HepG2 (cell line): ENCODE measurements at regions not wholly inside any gene's neighbourhood (a gene's known extent, or its start where the extent isn't known, plus 50 kb on each side); places are given as distances from the start of the nearest gene placed in this dataset.

Experiments
- ATAC-seq: fragments of 200-7000 bp; cut with Tn5 transposase; 3 replicates; pipeline ENCODE4 v1.9.1; 2020; ENCODE audit warnings: mild to moderate bottlenecking, moderate library complexity
- BruUV-seq: library from RNA; stranded (reverse); fragments of 400-500 nt; replicated peaks from 2 replicates; lab custom pipeline; 2021; lab: Mats Ljungman, UMichigan
- CTCF ChIA-PET: fragments of 300-600 bp; formaldehyde crosslinking; extraction: SDS; loops from one replicate; lab custom pipeline; 2021; ENCODE audit warnings: low total read pairs, inconsistent platforms, low intra/inter-chr PET ratio; lab: Yijun Ruan, JAX
- POLR2A ChIA-PET: fragments of 350-600 bp; sonication (Branson Sonifier 250); formaldehyde crosslinking; loops from one replicate; lab custom pipeline; 2020; ENCODE audit warnings: antibody characterized with exemption, inconsistent platforms; lab: Yijun Ruan, JAX
- DNase-seq: peaks from one replicate; pipeline ENCODE4 v3.0.0-alpha.2; 2015; ENCODE audit warnings: low spot score
- FAIRE-seq: peaks from 3 replicates; lab custom pipeline; 2011; peaks lifted over from hg19 to GRCh38; lab: Jason Lieb, UNC
- H2AFZ ChIP-seq: one replicate; pipeline ENCODE4 v1.6.1; 2011; ENCODE audit warnings: low read length, inconsistent platforms
- H3K27ac ChIP-seq: fragments of 300-600 bp; 3 replicates; pipeline ENCODE4 v1.8.0; 2011; ENCODE audit warnings: mixed run types, mild to moderate bottlenecking, mixed read lengths, low read length, inconsistent platforms; ENCODE audit not compliant: insufficient read depth; ENCODE audit errors: extremely low read length
- H3K27me3 ChIP-seq, 2 experiments: fragments of 200-600 bp in 1 of 2; 2 replicates in 1 of 2; 3 replicates in 1 of 2; pipeline versions ENCODE4 v1.6.0 to v1.8.0; 2011; ENCODE audit warnings: low read length in 2 of 2, mild to moderate bottlenecking in 2 of 2, moderate library complexity in 2 of 2, inconsistent platforms in 1 of 2; ENCODE audit not compliant: insufficient read depth in 2 of 2, control insufficient read depth in 1 of 2
- H3K36me3 ChIP-seq, 2 experiments: fragments of 200-600 bp in 1 of 2; replicated peaks in 1 of 2; 2 replicates in 1 of 2; 3 replicates in 1 of 2; pipeline versions ENCODE4 v1.5.1 to v1.8.0; 2011; ENCODE audit warnings: low read length in 2 of 2, inconsistent platforms in 1 of 2; ENCODE audit not compliant: insufficient read depth in 2 of 2, control insufficient read depth in 1 of 2
- H3K4me1 ChIP-seq: 2 replicates; pipeline ENCODE4 v1.5.1; 2012; ENCODE audit warnings: low read length, inconsistent platforms; ENCODE audit not compliant: insufficient read depth
- H3K4me2 ChIP-seq: 2 replicates; pipeline ENCODE4 v1.6.0; 2011; ENCODE audit warnings: low read depth, low read length, inconsistent platforms
- H3K4me3 ChIP-seq, 3 experiments: fragments of 200-600 bp in 1 of 3; sonication (generic), shearing (Covaris generic) in 1 of 3; replicated peaks in 1 of 3; 2 replicates each; pipeline ENCODE4 v1.5.1; 2011 to 2016; ENCODE audit warnings: low read length in 3 of 3, inconsistent platforms in 2 of 3, low read depth in 2 of 3, mild to moderate bottlenecking in 2 of 3, control low read depth in 1 of 3, mixed read lengths in 1 of 3; ENCODE audit not compliant: insufficient read depth in 1 of 3
- H3K79me2 ChIP-seq: one replicate; pipeline ENCODE4 v1.6.1; 2011; ENCODE audit warnings: low read length, inconsistent platforms; ENCODE audit not compliant: insufficient read depth
- H3K9ac ChIP-seq: 2 replicates; pipeline ENCODE4 v1.6.0; 2011; ENCODE audit warnings: mild to moderate bottlenecking, low read depth, low read length, inconsistent platforms; ENCODE audit not compliant: insufficient read depth
- H3K9me3 ChIP-seq: 2 replicates; pipeline ENCODE4 v1.5.1; 2012; ENCODE audit warnings: mild to moderate bottlenecking, low read length
- H4K20me1 ChIP-seq: 2 replicates; pipeline ENCODE4 v1.6.0; 2011; ENCODE audit warnings: inconsistent platforms, mild to moderate bottlenecking, low read length, moderate library complexity; ENCODE audit not compliant: insufficient read depth
- ASH2L ChIP-seq: fragments of 300-600, 200-600 bp; sonication (generic); IDR thresholded peaks from 2 replicates; pipeline ENCODE4 v1.7.0; 2017; ENCODE audit warnings: low read depth, mild to moderate bottlenecking, moderate library complexity, mixed read lengths, low read length; ENCODE audit not compliant: insufficient read length
- CHD4 ChIP-seq: fragments of 200-600 bp; sonication (generic); IDR thresholded peaks from 2 replicates; pipeline ENCODE4 v1.7.0; 2017; ENCODE audit warnings: mild to moderate bottlenecking, low read length, borderline replicate concordance
- KDM3A ChIP-seq: IDR thresholded peaks from 2 replicates; pipeline ENCODE4 v1.6.1; 2018; ENCODE audit warnings: low read depth, missing compliant biosample characterization
- KLF6 ChIP-seq: IDR thresholded peaks from 2 replicates; pipeline ENCODE4 v1.8.0; 2016; ENCODE audit warnings: missing biosample characterization, missing genetic modification reagents
- NBN ChIP-seq: fragments of 450-650 bp; conservative IDR thresholded peaks from 2 replicates; pipeline ENCODE4 v1.6.1; 2017
- PHF20 ChIP-seq: sonication (generic); formaldehyde crosslinking; IDR thresholded peaks from 2 replicates; pipeline ENCODE4 v1.5.0; 2020; ENCODE audit warnings: mild to moderate bottlenecking, missing genetic modification reagents
- PLRG1 ChIP-seq: fragments of 450-650 bp; conservative IDR thresholded peaks from 2 replicates; pipeline ENCODE4 v1.6.1; 2016
- RAD51 ChIP-seq: fragments of 450-650 bp; IDR thresholded peaks from 2 replicates; pipeline ENCODE4 v1.6.1; 2016; ENCODE audit warnings: borderline replicate concordance
- SIN3A ChIP-seq: IDR thresholded peaks from 2 replicates; pipeline ENCODE4 v1.6.1; 2011; ENCODE audit warnings: low read depth, mild to moderate bottlenecking, control low read depth, low read length, borderline replicate concordance
- SOX5 ChIP-seq: IDR thresholded peaks from 2 replicates; pipeline ENCODE4 v1.6.1; 2016; ENCODE audit warnings: borderline replicate concordance
- SOX6 ChIP-seq, 2 experiments: fragments of 450-650 bp in 1 of 2; sonication (generic) in 1 of 2; formaldehyde crosslinking in 1 of 2; IDR thresholded peaks; 2 replicates each; pipeline versions ENCODE4 v1.4.0 to v1.6.1; 2017 to 2020; ENCODE audit warnings: antibody characterized with exemption in 1 of 2, mild to moderate bottlenecking in 1 of 2, missing genetic modification reagents in 1 of 2
- STAT5B ChIP-seq: sonication (generic); formaldehyde crosslinking; IDR thresholded peaks from 2 replicates; pipeline ENCODE4 v1.4.0; 2020; ENCODE audit warnings: missing genetic modification reagents
- ZBTB10 ChIP-seq: sonication (generic); formaldehyde crosslinking; IDR thresholded peaks from 2 replicates; pipeline ENCODE4 v1.4.0; 2020; ENCODE audit warnings: missing genetic modification reagents, borderline replicate concordance
- ZBTB7A ChIP-seq: sonication (generic); formaldehyde crosslinking; IDR thresholded peaks from 2 replicates; pipeline ENCODE4 v1.8.0; 2022; ENCODE audit warnings: mild to moderate bottlenecking, missing genetic modification reagents
- ZKSCAN1 ChIP-seq: fragments of 150-350 bp; IDR thresholded peaks from 2 replicates; pipeline ENCODE4 v1.6.1; 2014; ENCODE audit warnings: low read length
- ZNF777 ChIP-seq: sonication (generic); formaldehyde crosslinking; IDR thresholded peaks from 2 replicates; pipeline ENCODE4 v1.4.0; 2020; ENCODE audit warnings: missing genetic modification reagents
- ZSCAN31 ChIP-seq: sonication (generic); formaldehyde crosslinking; IDR thresholded peaks from 2 replicates; pipeline ENCODE4 v1.5.0; 2020; ENCODE audit warnings: low read depth, mild to moderate bottlenecking, missing genetic modification reagents
- WGBS: methylation state at CpG from one replicate; pipeline ENCODE4 v1.1.6; 2017; ENCODE audit warnings: low lambda C conversion rate; 5-methylcytosine and 5-hydroxymethylcytosine counted together
- in situ Hi-C: cut with HindIII; loops from 2 replicates; pipeline ENCODE4 v1.10.0; 2017; ENCODE audit warnings: low pct_unique_long_range_greater_than_20kb; ENCODE audit not compliant: extremely low pct_ligation_motif_present
- intact Hi-C: fragments of 100-400 bp; cut with micrococcal nuclease; formaldehyde crosslinking; loops from one replicate; pipeline ENCODE4 v1.10.0; 2022; ENCODE audit not compliant: unreplicated experiment

GRCh38 chr4:79257953-79258613, 67.8 kb downstream of the NAA11 start:
- BruUV-seq: no TSS peak
- ChIA-PET POLR2A (no interaction called here), CTCF (no interaction called here)
- Histone ChIP-seq H3K4me2 (no peak overlapping the region), H3K9me3 (no peaks in the 10 kb centered on the region), H3K4me3 (no peak overlapping the region), H3K4me1 (no peaks in the 10 kb centered on the region), H3K36me3 (no peaks in the 10 kb centered on the region), H3K27ac (no peak overlapping the region), H4K20me1 (no peaks in the 10 kb centered on the region), H3K79me2 (no peaks in the 10 kb centered on the region), H3K9ac (no peak overlapping the region), H2AFZ (no peak overlapping the region), H3K27me3 (no peaks in the 10 kb centered on the region; a peak in 1 of 5 replicates)
- no peak for FAIRE-seq
- intact Hi-C loops: no loop called here
- no peak for DNase-seq
- WGBS: 0% methylated on average over 1 of the region's 5 CpGs
- in situ Hi-C loops: no loop called here
- no peak for TF ChIP-seq CHD4
- no peak for ATAC-seq

GRCh38 chr4:79255793-79256192, 70.1 kb downstream of the NAA11 start:
- Histone ChIP-seq H3K36me3 (no peaks in the 10 kb centered on the region), H3K27me3 (no peaks in the 10 kb centered on the region; a peak in 1 of 5 replicates), H4K20me1 (no peaks in the 10 kb centered on the region), H3K9me3 (no peaks in the 10 kb centered on the region), H2AFZ (no peak overlapping the region), H3K9ac (no peak overlapping the region), H3K4me1 (no peaks in the 10 kb centered on the region)
- BruUV-seq: no TSS peak
- ATAC-seq (no peak), DNase-seq (no peak)
- in situ Hi-C loops: no loop called here
- TF ChIP-seq ZBTB10 (CRISPR knock-in tag) (no peak), PHF20 (CRISPR knock-in tag) (no peak), SIN3A (no peak), KLF6 (CRISPR knock-in tag) (no peak), KDM3A (no peak), ZKSCAN1 (no peak), STAT5B (CRISPR knock-in tag) (no peak), ZNF777 (CRISPR knock-in tag) (no peak), ZSCAN31 (CRISPR knock-in tag) (no peak), SOX6 (IDR thresholded peaks at IDR 0.05) (no peak), SOX6 (CRISPR knock-in tag; IDR thresholded peaks at IDR 0.05) (no peak), RAD51 (no peak), SOX5 (CRISPR knock-in tag) (no peak), NBN (no peak), ASH2L (no peak), PLRG1 (no peak), ZBTB7A (CRISPR knock-in tag) (no peak)
- TF ChIP-seq, all 625 proteins: peak for 0
- WGBS: 12% methylated on average over 6 of the region's 6 CpGs
- Histone ChIP-seq H3K27ac (no peak overlapping the region), H3K79me2 (no peaks in the 10 kb centered on the region), H3K4me3 (no peak overlapping the region), H3K4me2 (no peak overlapping the region)
- no peak for FAIRE-seq
- intact Hi-C loops: no loop called here
- CTCF ChIA-PET: no interaction called here
- POLR2A ChIA-PET: no interaction called here
